ENCODE measurements at regions not wholly inside any gene's neighbourhood (a gene's known extent, or its start where the extent isn't known, plus 50 kb on each side); places are given as distances from the start of the nearest gene placed in this dataset.

DNA sequence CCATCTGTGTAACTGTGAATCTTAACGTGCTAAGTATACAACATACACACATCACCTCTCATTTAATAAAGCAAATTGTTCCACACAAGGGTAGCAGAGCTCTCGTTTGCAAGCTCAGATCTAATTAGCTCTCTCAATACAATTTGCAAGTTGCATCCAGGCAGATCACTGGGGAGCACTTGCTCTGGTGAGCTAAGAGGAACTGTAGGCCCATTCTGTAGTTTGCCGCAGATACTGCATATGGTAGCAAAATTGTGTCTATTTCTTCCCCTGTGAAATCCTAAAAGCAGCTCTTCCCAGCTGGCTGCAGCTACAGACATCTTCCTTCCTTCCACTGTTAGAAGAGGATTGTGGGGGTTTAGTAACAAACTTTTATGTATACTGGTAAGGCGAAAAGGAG, 288.7 kb upstream of the ADAMTS9 start:
- no peak overlapping the region for H3K4me3 ChIP-seq (ENCODE audit: low read depth, low read length)
- DNase-seq (ENCODE audit: low read depth) (no peak), FAIRE-seq (no peak)
- no peaks in the 10 kb centered on the region for H3K27me3 ChIP-seq (ENCODE audit: control insufficient read depth, insufficient read depth, low read length)
- TF ChIP-seq, protein P1, sequence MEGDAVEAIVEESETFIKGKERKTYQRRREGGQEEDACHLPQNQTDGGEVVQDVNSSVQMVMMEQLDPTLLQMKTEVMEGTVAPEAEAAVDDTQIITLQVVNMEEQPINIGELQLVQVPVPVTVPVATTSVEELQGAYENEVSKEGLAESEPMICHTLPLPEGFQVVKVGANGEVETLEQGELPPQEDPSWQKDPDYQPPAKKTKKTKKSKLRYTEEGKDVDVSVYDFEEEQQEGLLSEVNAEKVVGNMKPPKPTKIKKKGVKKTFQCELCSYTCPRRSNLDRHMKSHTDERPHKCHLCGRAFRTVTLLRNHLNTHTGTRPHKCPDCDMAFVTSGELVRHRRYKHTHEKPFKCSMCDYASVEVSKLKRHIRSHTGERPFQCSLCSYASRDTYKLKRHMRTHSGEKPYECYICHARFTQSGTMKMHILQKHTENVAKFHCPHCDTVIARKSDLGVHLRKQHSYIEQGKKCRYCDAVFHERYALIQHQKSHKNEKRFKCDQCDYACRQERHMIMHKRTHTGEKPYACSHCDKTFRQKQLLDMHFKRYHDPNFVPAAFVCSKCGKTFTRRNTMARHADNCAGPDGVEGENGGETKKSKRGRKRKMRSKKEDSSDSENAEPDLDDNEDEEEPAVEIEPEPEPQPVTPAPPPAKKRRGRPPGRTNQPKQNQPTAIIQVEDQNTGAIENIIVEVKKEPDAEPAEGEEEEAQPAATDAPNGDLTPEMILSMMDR (IDR thresholded peaks at IDR 0.05; ENCODE audit: insufficient read depth, low read length, severe bottlenecking), result no peak
- no peaks in the 10 kb centered on the region for H3K36me3 ChIP-seq (ENCODE audit: control insufficient read depth, insufficient read depth, low read length)

DNA sequence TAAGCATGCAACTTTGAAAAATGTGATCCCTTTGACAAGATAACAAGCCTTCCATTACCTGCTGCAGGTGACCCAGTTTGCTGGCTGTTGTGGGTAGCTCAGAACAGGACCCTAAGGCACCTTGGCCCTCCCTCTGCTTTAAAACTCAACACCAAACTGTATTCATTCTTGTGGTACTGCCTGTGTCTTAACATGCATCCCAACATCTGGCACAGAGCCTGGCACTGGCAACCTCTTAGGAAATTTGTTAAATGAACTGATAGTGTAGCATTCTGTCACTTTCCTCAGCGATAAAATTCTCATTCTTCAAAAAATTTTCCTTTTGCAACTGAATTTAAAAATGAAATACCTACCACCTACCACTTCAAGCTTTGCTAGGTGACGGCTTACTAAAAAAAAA, 287.3 kb upstream of the ADAMTS9 start:
- FAIRE-seq, result no peak
- TF ChIP-seq, protein P1 (IDR thresholded peaks at IDR 0.05; ENCODE audit: insufficient read depth, low read length, severe bottlenecking), result no peak

GRCh38 chr3:64974401-64974800, 286.6 kb upstream of the ADAMTS9 start:
- Histone ChIP-seq H3K4me3 (ENCODE audit: low read depth, low read length) (no peak overlapping the region), H3K27me3 (ENCODE audit: control insufficient read depth, insufficient read depth, low read length) (no peaks in the 10 kb centered on the region), H3K36me3 (ENCODE audit: control insufficient read depth, insufficient read depth, low read length) (no peaks in the 10 kb centered on the region)
- TF ChIP-seq, protein P1 (IDR thresholded peaks at IDR 0.05; ENCODE audit: insufficient read depth, low read length, severe bottlenecking), result no peak
- FAIRE-seq (no peak), DNase-seq (ENCODE audit: low read depth) (no peak)

More for the DNA sequence above, 287.3 kb upstream of the ADAMTS9 start:
- DNase-seq (ENCODE audit: low read depth), result peak; percentile 57
- Histone ChIP-seq H3K36me3 (ENCODE audit: control insufficient read depth, insufficient read depth, low read length) (no peaks in the 10 kb centered on the region), H3K4me3 (ENCODE audit: low read depth, low read length) (no peak overlapping the region), H3K27me3 (ENCODE audit: control insufficient read depth, insufficient read depth, low read length) (no peaks in the 10 kb centered on the region)

DNA sequence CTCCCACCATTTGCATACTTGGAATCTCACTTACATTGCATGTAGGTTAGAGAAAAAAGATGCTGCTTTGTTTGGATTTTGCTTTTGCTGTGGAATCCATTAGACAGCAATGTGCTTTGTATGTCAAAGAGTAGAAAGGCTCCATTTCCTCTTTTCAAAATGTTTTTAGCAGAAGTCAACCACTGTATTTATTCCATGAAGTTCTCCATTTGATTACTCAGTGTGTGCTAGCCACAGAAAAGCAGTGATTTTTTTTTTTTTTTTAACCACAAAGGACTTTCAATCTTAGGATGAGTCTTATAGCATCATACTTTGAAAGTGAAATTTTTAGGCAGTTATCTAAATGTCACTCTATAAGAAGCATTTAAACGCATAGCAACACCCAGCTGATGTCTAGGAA, 285.0 kb upstream of the ADAMTS9 start:
- FAIRE-seq (no peak), DNase-seq (ENCODE audit: low read depth) (no peak)
- TF ChIP-seq, protein P1 (IDR thresholded peaks at IDR 0.05; ENCODE audit: insufficient read depth, low read length, severe bottlenecking), result no peak

DNA sequence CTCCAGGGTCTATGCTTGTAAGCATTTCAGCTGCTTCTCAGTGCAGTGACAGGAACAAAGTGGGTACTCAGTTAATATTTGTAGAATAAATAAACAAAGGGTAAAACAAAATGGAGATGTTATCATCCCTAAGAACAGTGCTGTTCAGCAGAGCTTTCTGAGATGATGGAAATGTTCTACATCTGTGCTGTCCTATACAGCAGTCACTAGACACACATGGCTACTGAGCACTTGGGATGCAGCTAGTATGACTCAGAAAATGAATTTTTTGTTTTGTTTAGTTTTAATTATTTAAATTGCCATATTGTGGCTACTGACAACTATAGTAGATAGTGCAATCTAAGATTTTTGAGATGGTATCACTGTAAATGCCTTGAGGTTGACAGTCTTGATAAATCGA, 283.8 kb upstream of the ADAMTS9 start:
- no peaks in the 10 kb centered on the region for H3K36me3 ChIP-seq (ENCODE audit: control insufficient read depth, insufficient read depth, low read length)
- DNase-seq (ENCODE audit: low read depth), result no peak
- no peaks in the 10 kb centered on the region for H3K27me3 ChIP-seq (ENCODE audit: control insufficient read depth, insufficient read depth, low read length)
- FAIRE-seq, result no peak
- TF ChIP-seq, protein P1 (IDR thresholded peaks at IDR 0.05; ENCODE audit: insufficient read depth, low read length, severe bottlenecking), result no peak
- no peak overlapping the region for H3K4me3 ChIP-seq (ENCODE audit: low read depth, low read length)

More for the DNA sequence above, 285.0 kb upstream of the ADAMTS9 start:
- Histone ChIP-seq H3K4me3 (ENCODE audit: low read depth, low read length) (no peak overlapping the region), H3K36me3 (ENCODE audit: control insufficient read depth, insufficient read depth, low read length) (no peaks in the 10 kb centered on the region), H3K27me3 (ENCODE audit: control insufficient read depth, insufficient read depth, low read length) (no peaks in the 10 kb centered on the region)

- H3K4me3 ChIP-seq (ENCODE audit: low read depth, low read length), result no peak overlapping the region
- FAIRE-seq (no peak), DNase-seq (ENCODE audit: low read depth) (no peak)
- H3K27me3 ChIP-seq (ENCODE audit: control insufficient read depth, insufficient read depth, low read length), result no peaks in the 10 kb centered on the region
- TF ChIP-seq, protein P1 (IDR thresholded peaks at IDR 0.05; ENCODE audit: insufficient read depth, low read length, severe bottlenecking), result no peak
- no peaks in the 10 kb centered on the region for H3K36me3 ChIP-seq (ENCODE audit: control insufficient read depth, insufficient read depth, low read length)
Measured at GRCh38 chr3:64970634-64971033, 282.8 kb upstream of the ADAMTS9 start.

Measured in bronchial epithelial cell (primary cell).